Epidermal melanocyte (primary cell): ENCODE measurements at regions not wholly inside any gene's neighbourhood (a gene's known extent, or its start where the extent isn't known, plus 50 kb on each side); places are given as distances from the start of the nearest gene placed in this dataset.

Experiments used
- DNase-seq: peaks from one replicate; pipeline ENCODE4 v3.0.0; 2011; ENCODE audit warnings: low spot score; ENCODE audit not compliant: insufficient read length

GRCh38 chr2:41926614-41927580 is 120.9 kb upstream of the PKDCC start:
- DNase-seq = no peak

GRCh38 chr2:41927581-41928264 is 120.1 kb upstream of the PKDCC start:
- DNase-seq = no peak

- no peak for DNase-seq
These were observed 119.3 kb upstream of the PKDCC start for GRCh38 chr2:41928526-41928925.

DNA sequence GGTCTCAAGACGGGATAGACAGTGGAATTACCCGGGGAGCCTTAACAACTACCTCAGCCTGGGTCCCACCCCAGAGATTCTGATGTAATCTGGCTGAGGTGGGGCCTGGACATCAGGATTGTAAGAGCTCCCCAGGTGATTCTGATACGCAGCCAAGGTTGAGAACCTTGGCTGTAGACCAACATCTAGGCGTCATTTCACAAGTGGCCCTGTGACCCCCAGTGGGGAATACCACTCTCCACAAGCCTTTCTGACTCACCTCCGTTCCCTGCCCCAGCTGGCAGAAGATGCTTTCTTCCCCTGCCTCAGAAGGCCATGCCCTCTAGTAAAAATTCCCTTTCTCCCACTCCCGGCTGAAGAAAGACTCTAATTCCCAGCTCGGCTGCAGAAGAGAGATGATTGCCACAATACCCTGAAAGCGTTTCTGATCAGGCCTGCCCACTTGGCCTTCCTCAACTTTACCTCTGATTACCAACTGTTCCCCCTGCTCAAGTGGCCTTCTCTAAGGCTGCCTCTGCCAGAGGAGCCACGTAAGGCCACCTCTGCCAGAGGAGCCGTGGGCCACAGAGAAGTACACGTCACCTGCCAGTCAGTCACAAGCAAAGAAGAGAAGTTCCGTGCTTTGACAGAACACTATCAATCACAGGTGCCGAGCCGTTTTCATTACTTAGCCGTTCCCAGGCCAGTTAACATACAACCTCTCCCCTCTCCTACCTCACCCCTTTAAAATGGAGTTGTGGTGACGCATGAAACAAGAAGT is 116.8 kb upstream of the PKDCC start:
- no peak for DNase-seq

DNA sequence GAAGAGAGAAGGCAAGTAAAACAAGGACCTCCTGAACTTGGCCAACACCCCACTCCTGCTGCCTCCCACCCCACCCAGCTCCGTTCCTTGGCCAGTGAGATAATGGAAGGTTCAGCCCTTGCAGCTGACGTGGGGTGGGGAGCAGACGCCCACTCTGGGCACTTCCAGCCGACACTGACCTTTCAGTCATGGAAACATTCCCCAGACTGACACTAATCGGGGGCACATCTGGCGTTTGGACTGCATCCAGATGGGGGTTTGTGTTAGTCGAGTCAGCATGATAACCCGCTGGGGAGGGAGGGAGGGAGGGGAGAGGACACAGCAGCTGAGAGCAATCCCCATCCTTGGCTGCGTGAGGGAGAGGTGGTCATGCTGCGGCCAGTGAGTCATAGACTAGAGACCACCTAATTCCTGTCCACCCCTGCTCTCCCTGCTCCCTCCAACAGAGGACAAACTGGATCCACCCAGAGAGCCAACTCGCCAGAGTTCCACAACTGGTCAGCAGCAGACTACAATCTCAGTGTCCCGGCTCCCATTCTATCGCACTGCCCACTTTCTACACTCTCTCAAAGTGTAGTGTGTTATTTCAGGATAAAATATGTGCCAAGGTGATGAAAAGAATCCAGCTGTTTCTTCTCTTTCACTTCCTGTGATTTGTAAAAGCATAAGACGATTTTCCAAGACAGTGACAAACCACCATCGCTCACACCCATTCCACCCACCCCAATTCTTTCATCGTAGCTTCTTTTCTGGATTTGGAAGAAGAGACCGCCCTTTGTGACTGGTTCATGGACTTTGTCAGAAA is 115.4 kb upstream of the PKDCC start:
- no peak for DNase-seq

DNA sequence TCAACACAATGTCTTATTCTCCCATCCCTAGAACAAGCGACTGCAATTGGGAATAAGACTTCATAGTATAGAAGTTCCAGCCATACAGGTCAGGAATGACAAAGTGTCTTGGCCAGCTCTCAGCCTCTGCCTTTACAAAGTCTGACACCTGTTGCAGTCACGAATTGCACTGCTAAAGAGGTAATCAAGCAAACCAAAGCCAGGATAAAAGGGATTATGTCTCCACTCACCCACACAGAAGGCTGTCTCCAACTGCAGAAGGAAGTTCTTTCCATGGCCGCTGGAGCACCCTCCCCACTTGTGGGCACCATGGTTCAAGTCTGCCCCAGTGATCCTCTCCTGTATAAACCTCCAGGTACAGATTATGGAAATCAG is 114.8 kb upstream of the PKDCC start:
- no peak for DNase-seq

- DNase-seq = peak; percentile 72
These were observed 114.1 kb upstream of the PKDCC start for GRCh38 chr2:41933585-41934320.

GRCh38 chr2:41934329-41934958 is 113.4 kb upstream of the PKDCC start:
- DNase-seq = peak; percentile 67

GRCh38 chr2:41935002-41935401 is 112.8 kb upstream of the PKDCC start:
- DNase-seq = no peak

- no peak for DNase-seq
These were observed 112.0 kb upstream of the PKDCC start for GRCh38 chr2:41935825-41936224.

DNA sequence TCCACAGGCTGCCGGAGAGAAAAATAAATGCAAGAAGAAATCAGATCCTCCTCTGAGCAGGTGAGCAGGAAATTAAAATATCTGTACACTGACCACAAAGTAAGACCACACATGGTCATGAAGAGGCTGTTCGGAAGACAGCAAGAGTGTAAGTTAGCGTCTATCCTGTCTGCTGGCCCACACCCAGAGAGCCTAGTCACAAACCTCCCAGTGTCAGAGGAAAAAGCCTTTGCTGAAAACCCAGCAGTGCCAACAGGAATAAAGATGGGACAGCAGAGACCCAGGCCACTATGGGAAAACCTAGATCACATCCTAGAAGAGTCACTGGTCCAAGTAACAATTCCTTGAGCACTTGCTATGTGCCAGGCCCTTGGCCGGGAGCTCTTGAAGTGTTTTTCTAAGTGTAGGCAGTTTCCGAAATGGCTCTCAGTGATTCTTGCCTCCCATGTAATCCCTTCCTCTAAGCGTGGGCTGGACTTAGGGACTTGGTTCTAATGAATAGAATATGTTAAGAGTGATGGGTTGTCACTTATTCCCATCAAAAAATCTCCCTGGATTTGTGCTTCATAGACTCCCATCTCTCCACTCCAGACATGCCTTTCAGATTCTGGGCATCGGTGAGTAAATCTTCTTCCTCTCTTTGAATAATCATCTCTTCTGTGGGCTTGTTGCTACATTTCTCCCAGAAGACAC is 110.9 kb upstream of the PKDCC start:
- no peak for DNase-seq

DNA sequence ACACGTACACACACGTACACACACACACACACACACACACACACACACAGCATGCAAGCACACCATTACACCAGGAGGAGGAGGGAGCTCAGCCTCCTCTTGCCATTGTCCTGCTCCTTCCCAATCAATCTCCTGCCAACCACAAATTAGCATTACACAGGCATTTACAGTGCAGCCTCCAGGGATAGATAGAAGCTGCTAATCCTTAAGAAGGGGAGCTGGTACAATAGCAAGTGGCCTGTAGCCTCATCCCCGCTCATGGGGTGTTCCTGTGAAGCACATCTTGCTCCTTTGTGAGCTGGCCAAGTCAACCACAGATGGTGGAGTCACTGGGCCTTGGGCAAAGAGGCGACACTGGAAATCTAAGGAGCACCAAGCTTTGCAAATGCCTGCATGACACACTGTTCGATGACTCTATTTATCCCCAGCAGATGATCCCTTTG is 110.3 kb upstream of the PKDCC start:
- DNase-seq = no peak

DNA sequence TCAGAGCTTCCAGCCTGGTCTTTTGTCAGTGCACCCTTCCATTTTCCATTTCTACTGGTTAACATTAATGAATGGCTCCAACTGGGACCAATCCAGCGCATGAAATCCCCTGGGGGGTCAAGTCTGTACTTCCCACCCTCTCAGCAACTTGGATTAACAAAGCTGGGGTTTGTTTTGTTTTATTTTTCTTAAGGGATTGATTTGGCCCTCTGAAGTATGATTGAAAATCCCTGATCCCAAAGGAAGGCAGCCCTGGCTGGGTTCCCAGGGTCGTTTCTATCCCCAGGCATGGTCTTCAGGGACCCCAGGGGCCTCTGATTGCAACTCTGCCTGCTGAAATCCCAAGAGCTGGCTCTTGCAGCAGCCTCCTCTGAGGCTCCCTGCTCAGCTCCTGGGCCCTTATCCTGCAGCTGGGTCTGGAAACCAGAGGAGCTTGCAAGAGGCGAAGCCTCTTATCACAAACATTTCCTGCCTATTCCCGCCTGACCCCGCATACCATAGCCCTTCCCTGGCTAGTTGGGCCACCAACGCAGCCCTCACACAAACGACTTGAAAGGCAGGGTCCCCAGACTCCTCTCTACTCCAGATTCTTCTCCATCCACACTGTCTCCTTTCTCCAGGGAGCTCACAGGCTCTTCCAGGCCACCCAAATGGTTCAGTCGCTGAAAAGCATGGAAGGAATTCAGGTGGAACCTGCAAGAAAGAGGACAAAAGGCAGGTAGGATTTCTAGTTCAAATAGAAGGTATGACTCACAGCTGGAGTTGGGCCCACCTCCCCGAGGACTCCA is 109.7 kb upstream of the PKDCC start:
- no peak for DNase-seq

DNA sequence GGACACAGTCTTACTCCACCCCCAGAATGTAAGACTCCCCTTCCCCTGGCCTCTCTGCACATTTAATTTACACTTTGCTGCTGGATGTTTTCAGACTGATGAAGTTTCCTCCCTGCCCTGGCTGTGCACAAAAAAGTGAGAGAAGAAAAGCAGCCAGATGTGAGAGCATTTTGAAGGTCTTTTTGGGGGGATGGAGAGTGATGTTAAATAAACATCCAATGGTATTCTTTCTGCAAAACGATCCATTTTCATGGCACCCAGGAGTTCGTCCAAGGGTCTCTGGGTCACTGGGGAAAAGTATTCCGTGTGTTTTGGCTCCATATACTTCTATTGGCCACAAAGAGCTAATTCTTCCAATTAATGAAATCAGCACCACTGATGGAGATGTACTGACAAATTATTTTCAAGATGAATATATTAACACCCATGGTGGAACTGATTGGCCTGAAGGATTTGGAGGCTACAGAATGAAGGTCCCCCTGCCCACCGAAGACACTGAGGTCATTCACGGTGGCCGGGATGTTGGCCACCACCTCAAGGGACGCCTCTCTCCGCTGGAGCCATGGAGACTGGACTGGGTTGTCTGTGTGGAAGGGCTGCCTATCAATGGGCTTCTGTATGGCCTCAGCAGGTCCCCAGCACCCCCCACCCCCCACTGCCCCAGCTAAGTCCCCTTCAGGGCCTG is 107.6 kb upstream of the PKDCC start:
- no peak for DNase-seq

GRCh38 chr2:41940745-41941063 is 107.1 kb upstream of the PKDCC start:
- no peak for DNase-seq

DNA sequence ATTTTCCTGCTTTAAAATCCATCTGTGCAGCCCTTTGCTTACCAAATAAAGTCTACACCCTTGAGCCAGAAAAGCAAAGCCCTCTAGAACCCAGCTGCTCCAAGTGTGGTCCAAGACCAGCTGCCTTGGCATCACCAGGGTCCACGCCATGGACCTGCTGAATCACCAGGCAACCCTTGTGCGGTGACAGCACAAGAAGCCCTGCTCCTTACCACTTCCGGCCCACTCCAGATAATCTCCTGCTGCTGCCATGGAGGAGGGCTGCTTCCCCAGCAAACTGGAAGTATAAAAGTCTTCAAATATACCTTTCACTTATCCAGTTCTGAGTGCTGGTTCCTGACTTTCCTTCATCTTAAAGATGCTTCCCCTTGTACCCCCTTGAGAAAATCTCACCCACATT is 106.0 kb upstream of the PKDCC start:
- no peak for DNase-seq

GRCh38 chr2:41942278-41942677 is 105.5 kb upstream of the PKDCC start:
- no peak for DNase-seq

DNA sequence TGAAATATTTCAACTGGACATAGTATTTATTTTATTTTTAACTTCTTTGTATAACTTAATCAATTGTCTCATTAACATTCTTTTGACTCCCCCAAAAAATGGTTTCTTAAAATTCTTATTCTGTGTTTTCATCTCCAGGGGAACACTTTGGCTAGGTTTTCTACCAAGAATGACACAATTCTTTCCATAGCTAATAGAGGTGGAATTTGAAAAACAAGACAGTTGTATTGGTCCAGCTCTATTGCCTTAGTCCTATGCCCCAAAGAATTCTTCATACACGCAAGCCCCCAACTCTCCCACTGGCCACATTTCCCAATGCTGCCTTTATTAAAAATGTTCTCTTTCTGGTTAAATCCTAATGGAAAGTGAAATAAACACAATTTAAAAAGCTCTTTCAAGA is 104.7 kb upstream of the PKDCC start:
- no peak for DNase-seq
